Muscle of arm (tissue), 1 donor: ENCODE measurements at regions not wholly inside any gene's neighbourhood (a gene's known extent, or its start where the extent isn't known, plus 50 kb on each side); places are given as distances from the start of the nearest gene placed in this dataset.

ENCODE experiments used
- DNase-seq: peaks from one replicate; pipeline ENCODE4 v3.0.0-alpha.2; 2013

DNA sequence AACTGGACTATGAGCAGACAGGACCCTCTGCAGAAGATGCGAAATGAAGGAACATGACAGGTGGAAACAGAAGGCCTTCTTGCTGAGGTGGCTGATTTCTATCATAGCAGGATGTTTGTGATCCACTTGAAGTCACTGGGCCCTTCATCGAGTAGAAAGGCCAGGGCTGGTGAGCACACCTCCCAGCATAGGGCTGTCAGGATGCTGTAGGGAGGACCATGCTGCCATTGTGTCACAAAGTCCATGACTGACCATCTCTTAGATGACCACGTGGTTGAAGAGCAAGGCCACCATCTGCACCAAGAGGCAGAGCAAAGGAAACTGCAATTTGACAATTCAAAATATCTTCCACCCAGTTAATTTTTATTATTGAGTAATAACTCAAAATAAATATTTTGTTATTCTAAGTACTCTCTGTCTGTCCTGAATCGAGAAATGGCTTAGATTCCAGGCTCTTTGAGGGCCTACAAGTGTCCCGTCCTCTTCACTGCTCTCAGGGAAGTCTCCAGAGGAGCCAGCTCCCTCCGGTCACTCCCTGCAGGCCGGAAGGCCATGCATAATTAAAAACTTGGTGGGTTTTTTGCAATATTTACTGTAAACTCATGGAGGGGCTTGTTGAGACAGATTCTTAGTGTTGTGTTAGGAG is 249.3 kb upstream of the ZMIZ1 start:
- DNase-seq, result no peak

DNA sequence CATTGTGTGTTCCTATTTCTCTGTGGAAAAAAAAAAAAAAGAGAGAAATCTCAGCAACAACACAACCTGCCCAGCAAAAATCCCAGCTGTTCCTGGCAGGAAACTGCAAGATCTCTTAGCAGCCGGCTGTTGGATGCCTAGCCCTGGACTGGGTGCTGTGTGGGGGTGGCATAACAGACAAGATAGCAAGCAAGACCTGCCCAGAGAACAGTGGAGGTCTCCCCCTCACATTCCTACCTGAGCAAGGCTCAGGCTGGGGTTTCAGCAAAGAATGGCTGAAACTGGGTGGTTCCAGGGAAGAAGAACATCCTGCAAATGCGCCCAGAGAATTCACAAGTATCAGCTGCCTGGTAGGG is 248.8 kb upstream of the ZMIZ1 start:
- DNase-seq, result no peak

DNA sequence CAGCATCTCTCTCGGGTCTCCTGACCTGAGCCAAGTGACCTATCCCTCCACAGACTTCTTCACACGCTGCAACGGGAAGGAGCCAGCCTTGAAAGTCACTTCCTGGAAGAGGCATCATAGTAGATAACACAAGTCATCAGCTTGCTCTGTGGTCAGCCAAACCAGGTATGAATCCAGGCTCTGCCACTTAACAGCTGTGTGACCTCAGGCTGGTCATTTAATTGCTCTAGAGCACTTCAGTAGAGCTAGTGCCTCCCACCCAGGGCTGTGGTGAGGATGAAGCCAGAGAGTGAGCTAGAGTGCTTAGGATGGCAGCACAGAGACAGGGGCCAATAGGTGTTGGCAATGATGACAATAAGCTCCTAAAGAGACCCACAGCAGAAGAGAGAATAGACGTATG is 247.7 kb upstream of the ZMIZ1 start:
- DNase-seq, result no peak

DNA sequence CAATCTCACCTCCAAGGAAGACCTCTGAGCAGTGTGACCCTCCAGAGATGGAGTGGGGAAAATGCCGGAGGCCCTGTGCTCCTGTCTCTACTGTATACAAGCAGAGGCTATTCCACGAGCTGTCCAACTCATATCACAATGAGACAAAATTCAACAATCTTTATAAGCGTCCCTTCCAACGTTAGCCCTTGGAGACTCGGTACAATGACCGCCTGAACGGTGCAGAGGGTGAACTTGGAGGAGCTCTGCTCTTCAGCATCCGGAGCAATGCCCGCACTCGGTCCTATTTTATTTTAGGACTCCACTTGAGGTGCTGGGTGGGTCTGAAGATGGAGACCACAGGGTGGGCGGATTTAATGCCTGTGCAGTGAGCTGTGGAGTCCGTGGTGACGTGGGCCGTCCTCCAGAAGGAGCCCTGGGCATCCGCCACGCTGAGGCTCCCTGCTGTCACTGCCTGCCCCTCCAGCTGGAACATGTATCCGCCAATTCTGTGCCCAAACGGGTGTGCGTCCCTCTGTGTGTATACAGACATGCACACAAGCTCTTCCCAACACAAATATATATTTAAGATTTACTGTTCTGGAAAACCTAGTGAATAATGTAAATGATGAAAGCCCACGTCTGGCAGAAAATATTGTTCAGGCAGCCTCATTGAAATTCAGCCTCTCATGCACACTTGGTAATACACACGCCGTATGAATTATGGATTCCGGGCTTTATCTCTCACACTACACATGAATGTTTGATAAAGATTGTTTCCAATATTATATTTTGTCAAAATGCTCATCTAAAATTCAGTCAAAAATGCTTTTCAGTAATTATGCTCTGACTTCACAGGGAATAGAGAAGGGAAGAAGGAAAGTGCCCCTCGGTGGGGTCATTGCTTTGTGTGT is 239.9 kb upstream of the ZMIZ1 start:
- no peak for DNase-seq

DNA sequence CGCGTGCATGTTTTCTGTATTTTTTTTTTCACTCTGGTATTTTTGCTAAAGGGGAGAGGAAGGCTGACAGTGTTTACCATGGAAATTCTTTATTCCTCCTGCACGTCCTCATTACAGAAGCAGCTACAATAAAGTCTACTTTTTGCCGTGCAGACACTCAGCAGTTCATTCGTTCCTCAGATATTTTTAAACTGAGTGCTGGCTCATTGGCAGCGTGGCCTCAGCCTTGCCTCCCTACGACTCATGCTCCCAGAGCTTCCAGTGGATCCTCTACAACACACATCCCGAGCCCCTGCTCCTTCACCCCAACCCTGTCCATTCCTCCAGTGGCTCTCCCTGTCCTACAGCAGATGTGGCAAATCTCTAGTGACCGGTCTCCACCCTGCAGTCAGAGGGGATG is 239.2 kb upstream of the ZMIZ1 start:
- no peak for DNase-seq

DNA sequence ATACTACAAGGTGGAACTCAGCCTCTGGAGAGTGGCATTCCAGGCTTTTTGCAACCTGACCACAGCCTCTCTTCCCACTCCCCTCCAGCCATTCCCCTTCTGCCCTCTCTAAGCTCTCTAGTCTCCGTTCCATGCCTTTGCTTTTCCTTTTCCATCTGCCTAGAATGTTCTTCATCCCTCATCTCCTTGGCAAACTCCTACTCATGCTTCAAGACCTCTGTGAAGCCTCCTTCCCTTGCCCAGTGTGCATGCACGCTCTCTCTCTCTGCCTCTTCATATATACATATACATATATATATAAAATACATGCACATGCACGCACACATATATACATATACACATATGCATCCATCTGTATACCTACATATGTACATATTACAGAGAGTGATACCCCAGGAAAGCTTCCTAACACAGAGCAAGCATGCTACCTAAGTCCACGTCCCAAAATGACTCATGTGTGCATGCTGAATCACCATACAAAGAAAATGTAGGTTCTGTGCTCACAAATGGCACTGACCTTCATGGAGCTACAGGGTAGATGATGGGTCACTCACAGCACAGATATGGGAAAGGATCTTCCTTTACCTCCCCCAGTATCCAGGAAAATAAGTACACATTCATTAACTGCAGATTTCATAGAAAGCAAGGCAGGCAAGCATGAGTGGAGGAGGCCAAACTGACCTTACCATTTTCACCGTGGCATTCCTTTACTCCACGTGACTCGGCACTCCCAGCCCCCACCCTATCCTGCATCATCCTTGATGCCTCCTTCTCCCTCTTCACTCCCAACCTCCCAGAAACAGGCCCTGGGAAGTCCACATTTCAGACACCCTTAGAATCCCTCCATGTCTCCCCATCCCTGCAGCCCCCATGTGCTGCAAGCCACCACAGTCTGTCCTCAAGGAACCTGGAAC is 238.4 kb upstream of the ZMIZ1 start:
- DNase-seq, result no peak

DNA sequence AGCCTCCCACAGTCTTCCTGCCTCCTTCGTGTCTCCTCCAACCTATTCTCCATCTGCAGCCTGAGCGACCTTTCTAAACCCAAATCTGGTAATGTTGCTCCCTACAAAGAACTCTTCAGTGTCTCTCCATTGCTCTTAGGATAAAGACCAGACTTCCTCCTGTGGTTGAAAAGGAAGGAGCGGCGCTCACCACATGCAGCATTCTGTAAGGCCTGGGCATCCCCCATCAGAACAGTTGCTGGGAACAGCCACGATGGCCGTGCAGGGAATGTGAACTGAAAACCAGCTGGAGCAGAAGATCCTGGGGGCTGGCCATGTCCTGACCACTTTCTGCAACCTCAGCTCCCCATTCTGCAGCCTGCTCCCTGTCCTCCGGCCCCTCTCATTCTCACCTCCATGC is 237.8 kb upstream of the ZMIZ1 start:
- DNase-seq, result no peak

DNA sequence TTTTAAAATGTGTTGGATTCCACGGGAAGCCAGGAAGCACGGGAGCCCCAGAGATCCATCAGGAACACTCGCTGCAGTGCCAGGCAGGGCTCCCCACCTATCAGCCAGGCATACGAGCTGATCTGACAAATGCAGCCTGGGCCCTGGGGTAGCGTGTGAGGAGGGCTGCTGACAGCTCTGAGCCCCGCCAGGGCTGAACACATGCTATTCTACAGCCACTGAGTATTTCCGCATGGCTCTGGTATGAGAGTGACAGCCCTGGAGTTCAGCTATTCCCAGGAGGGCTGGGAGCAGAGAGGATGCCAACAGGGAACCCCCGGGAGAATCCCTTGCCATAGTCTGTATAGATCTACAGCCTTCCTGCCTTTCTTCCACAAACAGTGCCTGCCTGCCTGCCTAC is 237.3 kb upstream of the ZMIZ1 start:
- DNase-seq, result no peak

DNA sequence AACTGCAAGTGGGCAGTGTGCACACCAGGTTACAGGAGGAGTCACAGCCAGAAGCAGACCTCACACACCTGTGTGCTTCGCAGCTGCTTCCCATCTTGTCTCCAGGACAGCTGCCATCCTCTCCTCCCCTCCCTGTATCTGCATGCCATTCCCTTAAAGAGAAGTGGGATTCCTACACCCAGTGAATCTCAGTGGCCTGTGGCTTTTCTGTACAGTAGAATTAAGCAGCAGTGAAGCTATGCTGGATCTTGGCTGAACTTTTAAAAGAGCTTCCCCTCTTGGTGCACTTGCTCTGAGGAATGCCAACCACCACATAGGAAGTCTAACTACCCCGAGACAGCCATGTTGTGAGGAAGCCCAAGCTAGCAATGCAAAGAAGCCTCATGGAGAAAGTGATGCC is 236.5 kb upstream of the ZMIZ1 start:
- no peak for DNase-seq

DNA sequence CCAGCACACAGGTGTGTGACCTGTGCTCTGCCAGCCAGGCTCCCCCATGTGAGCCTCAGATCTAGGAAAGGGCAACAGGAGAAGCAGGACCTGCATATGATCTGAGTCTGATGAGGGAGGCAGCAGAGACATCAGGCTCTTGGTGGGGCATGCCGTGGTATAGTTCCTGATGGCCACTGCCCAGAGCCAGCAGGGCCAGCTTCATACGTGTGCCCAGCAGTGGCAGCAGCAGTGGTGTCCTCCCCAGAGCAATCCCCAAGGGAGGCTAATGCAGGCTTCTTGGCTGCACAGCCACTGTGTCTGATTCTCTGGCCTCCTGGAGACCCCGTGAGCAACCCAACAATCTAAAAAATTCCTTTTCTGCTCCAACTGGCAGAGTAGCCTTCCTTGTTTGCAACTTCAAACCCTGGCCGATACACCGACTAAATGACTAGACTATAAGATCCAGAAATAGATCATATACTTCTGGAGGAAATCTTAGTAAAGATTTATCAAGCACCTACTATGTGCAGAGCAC is 230.6 kb upstream of the ZMIZ1 start:
- no peak for DNase-seq

DNA sequence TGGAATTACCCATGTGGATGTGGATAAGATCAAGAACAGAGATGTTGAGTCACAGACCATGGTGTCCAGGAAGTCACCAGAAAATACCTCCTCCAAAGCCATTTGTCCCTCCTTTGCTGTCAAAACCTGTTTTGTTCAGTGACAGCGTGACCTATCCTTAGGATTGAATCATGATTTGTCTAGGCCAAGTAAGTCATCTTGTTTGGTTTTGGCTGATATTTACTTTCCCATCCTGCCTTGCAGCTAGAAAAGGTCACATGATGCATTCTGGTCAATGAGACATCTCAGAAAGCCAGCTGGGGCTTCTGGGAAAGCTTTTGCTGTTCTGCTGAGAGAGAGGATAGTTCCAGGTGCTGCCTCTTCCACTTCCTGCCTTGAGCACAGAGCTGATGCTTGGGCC is 225.3 kb upstream of the ZMIZ1 start:
- no peak for DNase-seq

DNA sequence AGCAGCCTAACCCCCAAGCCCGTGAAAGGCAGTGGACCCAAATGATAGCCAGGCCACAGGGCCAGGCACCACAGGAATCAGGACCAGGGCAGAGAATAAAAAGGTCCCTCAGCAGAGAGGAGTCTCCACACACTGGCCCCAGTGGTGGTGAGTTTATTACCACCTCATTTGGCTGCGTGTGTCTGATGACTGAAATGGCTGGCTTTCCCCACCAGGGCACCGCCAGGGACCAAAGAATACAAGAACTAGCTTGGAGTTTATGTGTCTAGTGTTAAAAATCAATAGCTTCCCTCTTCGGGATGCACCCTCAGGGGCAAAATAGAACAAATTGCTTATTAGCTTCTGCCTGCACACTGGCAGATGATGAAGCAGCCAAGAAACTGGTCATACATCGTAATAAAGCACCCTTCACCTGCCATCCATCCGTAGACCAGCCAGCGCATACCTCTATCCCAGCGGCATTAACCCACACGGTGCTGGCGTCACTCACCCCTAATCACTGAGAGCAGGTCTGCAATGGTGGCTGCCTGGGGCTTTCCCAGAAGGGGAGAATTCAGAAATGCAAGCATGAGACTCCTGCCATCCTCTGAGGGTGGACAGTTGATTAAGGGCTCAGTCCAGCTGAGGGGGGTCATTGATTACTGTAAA is 223.7 kb upstream of the ZMIZ1 start:
- DNase-seq, result no peak

DNA sequence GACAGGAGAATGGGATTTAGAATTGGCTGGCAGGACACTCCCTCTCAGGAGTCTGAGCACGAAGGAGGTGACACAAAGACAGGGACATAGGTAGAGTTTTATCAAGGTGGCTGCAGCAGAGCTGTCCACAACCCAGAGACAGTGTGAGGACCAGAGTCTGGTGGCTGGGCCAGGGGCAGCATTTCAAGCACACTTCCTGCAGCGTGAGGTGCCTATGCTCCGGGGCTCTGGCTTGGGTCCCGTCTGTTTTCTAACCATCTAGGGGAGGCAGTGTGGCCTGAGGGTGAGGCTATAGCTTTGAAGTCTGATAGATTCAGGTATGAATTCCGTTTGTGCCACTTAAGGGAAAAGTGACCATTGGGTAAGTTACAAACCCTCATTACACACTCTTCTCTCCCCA is 222.7 kb upstream of the ZMIZ1 start:
- DNase-seq, result no peak

DNA sequence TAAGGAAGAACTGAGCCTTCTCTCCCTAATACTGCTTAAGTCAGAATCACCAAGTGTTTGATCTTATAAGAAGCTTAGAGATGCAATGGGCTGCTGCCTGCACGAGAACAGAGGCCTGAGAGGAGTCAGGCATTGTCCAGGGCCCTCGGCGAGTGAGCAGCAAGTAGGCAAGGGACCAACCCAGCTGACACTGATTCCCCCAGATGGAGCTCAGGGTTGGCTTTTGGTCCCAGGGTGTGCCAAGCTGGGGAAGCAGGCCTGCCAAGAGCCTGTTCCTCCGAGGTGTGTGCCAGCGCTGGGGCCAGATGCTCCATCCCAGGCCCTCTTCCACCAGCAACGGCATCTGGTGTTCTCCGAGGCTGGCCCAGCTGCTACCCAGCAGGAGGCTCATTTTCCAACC is 222.0 kb upstream of the ZMIZ1 start:
- DNase-seq, result no peak

DNA sequence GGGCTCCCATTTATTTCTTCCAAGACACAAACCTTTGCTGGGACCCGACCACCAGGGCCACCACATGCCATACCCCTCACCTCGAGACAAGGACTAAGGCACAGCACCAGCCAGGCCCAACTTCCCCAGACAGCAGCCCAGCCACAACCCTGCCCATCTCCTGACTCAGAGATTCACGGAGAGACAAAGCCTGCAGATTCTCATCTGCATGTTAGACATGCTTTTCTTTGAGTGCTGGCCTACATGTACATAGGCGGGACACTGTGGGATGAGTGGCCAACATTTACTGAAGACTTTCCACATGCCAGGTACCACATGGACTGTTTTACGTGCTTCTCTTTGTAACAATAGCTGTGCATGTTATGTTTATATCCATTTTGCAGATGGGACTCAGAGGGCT is 221.3 kb upstream of the ZMIZ1 start:
- DNase-seq, result no peak

DNA sequence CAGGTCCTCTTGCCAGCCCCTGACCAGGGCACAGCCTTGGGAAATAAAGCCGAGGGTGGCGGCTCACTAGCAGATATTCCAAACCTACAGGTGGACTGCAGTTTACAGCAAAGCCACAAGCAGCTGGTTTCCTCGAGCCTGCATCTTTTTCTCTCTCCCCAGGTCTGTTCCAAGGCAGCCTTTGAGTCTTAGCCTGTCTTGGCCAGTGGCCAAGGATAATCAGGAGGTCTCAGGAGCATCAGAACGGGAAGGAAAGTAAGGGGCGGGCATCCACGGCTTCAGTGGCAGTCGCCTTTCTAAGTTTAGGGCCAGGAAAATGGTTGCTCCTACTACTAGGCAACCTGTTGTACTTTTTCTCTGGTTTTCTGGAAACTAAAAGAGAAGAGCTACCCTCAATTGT is 219.7 kb upstream of the ZMIZ1 start:
- no peak for DNase-seq

DNA sequence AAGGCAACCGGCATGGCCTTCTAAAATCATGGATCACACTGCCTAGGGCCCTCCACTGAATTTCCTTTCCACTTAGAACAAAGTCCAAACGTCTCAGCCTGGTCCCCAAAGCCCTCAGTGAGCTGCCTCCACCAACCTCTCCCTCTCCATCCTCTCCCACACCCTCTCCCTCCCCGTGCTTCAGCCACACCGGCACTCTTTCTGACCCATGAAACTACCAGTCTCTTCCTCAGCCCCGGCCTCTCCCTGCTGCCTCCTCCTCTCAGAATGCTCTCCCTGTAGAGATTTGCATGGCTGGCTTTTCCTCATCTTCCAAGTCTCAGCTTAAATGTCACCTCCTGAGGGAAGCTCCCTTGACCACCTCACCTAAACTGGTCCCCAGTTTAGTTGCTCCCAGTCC is 219.0 kb upstream of the ZMIZ1 start:
- no peak for DNase-seq

DNA sequence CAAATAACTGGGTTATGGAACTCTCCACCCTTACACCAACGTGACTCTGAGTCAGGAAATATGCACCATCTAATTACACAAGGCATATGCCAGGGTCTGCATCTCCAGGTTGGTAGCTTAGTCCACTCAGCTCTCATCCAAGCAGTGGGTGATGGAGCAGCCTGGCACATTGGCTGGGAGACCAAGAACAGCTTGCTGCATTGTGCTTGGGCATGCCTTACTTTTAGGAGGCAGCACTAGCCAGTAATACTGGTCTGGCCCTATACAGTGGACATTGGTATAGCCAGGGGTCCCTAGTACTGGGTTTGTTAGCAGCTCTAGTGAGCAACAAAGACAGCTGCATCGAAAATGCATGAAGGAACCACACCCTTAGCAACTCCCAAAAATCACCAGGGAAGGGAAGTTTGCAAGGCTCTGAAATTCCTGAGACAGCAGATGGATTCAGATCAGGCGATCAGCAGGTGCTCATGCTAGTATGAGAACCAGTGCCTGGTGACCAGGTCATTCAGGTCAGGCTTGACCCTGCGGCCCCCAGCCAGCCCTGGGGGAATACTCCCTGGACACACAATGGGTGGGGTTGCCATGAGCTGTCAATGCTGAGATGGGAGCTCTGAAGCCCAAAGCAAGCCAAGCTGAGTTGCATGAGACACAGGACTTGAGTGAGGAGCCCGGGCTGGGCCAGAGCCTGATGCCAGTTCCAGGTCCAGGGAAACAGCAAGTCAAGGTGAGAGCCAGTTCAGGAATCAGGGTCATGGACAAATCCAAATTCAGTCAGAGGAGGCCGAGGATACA is 217.9 kb upstream of the ZMIZ1 start:
- no peak for DNase-seq

DNA sequence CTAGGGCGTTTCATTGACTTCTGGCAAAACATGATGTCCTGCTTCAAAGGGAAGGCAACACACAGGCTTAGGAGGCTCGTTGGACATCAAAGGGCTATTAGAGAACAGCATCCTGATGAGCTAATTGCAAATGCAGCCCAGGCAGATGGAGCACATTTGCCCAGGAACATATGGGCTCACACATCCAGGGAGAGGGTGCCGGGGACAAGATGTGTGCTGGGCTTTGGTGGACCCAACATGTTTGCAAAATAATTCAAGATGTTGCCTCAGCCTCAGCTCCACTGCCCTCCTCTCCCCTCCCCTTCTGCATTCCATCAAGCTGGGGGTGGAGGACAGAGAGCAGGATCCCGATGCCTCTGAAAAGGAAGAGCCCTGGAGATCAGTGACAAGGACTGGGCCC is 217.1 kb upstream of the ZMIZ1 start:
- no peak for DNase-seq

DNA sequence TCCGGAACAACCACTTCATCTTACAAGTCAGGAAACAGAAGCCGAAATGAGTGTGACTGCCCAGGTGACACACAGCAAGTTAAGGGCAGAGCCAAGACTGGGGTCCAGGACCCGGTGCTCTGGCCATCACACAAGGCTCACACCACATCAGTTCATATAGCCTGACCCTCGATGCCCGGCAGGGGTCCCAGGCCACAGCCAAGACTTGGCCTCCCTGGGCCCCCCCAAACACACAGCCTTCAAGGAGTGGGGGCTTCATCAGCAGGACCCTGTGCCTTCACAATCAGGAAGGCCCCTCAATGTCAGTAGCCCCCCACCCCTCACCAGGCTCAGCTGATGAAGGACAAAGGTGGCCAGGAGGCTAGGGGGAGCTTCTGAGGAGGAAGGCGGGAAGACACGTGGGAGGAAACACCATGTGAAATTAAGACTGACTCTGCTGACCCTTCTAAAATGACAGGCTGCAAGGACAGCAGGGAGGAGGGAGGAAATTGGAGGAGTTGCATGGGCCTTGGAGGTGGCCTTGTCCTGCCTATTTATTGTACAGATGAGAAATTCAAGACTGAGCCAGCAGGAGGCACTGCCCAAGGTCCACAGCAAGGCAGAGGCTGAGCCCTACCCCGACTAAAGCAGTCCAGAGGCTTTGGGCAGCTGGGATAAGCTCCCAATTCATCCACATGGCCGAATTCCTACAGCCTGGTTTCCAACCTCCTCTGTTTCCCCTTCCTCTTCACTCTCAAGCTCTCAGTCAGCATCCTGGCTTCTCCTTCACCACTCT is 216.1 kb upstream of the ZMIZ1 start:
- no peak for DNase-seq
